ENCODE measurements at regions not wholly inside any gene's neighbourhood (a gene's known extent, or its start where the extent isn't known, plus 50 kb on each side); places are given as distances from the start of the nearest gene placed in this dataset.
"Not testable (repeated sequence)": the region's sequence is repeated elsewhere in the genome, so short reads cannot be mapped to it uniquely, and the experiment has no call there.

DNA sequence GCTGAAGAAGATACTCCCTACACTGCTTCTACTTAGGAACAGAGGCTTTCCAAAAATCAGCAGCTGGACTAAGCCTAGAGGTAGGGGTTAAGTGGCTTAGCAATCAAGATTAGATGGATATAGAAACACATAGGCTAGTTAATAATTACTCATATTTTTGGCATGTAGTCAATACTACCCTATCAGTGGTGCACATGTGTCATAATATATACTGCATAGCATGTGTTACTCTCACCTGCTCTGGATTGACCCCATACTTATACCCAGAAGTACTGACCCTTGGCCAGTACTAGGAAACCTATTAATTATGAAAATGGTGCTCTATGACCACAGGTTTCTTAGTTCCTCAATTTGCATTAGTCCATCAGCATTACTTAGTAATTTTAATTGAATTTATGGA lies 528.4 kb upstream of the LMO3 start:
- Mint-ChIP-seq H3K27me3 (ENCODE audit: low read depth) (no peaks in the 10 kb centered on the region; the same call in 1 of the 2 replicates), H3K36me3 (no peaks in the 10 kb centered on the region), H3K9me3 (no peaks in the 10 kb centered on the region), H3K27ac (no peak overlapping the region), H3K4me1 (no peaks in the 10 kb centered on the region), H3K4me3 (no peak overlapping the region)
- ATAC-seq: no peak
- POLR2A ChIA-PET: no interaction called here
- CTCF ChIA-PET: no interaction called here
- TF ChIP-seq TEAD1 (CRISPR knock-in tag; IDR thresholded peaks at IDR 0.05): no peak
- TF ChIP-seq ZBTB21 (CRISPR knock-in tag; IDR thresholded peaks at IDR 0.05; ENCODE audit: borderline replicate concordance): no peak
- TF ChIP-seq RORB (CRISPR knock-in tag; IDR thresholded peaks at IDR 0.05): no peak
- TF ChIP-seq, protein P1, sequence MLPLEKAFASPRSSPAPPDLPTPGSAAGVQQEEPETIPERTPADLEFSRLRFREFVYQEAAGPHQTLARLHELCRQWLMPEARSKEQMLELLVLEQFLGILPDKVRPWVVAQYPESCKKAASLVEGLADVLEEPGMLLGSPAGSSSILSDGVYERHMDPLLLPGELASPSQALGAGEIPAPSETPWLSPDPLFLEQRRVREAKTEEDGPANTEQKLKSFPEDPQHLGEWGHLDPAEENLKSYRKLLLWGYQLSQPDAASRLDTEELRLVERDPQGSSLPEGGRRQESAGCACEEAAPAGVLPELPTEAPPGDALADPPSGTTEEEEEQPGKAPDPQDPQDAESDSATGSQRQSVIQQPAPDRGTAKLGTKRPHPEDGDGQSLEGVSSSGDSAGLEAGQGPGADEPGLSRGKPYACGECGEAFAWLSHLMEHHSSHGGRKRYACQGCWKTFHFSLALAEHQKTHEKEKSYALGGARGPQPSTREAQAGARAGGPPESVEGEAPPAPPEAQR (CRISPR knock-in tag; IDR thresholded peaks at IDR 0.05): no peak
- TF ChIP-seq IRF2 (CRISPR knock-in tag; IDR thresholded peaks at IDR 0.05; ENCODE audit: borderline replicate concordance, low read depth): no peak
- no peak for TF ChIP-seq GRHL2 (CRISPR knock-in tag; IDR thresholded peaks at IDR 0.05; ENCODE audit: insufficient replicate concordance, severe bottlenecking)
- TF ChIP-seq, protein P2, sequence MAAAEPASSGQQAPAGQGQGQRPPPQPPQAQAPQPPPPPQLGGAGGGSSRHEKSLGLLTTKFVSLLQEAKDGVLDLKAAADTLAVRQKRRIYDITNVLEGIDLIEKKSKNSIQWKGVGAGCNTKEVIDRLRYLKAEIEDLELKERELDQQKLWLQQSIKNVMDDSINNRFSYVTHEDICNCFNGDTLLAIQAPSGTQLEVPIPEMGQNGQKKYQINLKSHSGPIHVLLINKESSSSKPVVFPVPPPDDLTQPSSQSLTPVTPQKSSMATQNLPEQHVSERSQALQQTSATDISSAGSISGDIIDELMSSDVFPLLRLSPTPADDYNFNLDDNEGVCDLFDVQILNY (CRISPR knock-in tag; IDR thresholded peaks at IDR 0.05): no peak
- TF ChIP-seq, protein P3, sequence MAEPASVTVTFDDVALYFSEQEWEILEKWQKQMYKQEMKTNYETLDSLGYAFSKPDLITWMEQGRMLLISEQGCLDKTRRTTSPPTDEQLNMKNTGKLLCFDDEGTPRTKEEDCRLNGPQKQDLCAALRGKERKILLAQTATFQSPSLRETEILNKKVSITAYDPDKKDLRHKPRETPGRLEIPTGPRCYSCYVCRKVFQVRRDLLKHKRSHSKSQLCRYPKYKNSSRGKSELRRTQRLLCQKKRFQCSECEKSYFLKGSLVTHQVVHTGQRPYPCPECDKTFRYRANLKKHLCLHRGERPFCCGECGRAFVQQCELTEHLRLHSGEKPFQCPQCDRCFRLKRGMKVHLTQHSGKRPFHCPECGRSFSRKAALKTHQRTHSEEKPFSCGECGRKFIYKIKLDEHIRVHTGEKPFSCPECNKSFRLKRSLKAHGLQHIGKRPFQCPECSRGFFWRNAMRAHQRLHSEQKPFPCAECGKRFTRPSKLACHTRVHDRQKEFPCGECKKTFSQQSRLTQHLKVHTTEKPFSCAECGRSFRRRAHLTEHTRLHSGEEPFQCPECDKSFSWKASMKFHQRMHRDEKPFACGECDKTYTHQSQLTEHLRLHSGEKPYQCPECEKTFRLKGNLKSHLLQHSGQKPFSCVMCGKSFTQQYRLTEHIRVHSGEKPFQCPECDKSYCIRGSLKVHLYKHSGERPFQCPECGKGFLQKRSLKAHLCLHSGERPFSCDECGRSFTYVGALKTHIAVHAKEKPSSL (CRISPR knock-in tag; conservative IDR thresholded peaks at IDR 0.05): no peak
- no peak for TF ChIP-seq JUN (CRISPR knock-in tag; IDR thresholded peaks at IDR 0.05)
- TF ChIP-seq ZNF396 (CRISPR knock-in tag; IDR thresholded peaks at IDR 0.05; ENCODE audit: borderline replicate concordance): no peak
- TF ChIP-seq, protein P4, sequence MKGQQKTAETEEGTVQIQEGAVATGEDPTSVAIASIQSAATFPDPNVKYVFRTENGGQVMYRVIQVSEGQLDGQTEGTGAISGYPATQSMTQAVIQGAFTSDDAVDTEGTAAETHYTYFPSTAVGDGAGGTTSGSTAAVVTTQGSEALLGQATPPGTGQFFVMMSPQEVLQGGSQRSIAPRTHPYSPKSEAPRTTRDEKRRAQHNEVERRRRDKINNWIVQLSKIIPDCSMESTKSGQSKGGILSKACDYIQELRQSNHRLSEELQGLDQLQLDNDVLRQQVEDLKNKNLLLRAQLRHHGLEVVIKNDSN (CRISPR knock-in tag; IDR thresholded peaks at IDR 0.05): no peak
- TF ChIP-seq EMX1 (CRISPR knock-in tag; IDR thresholded peaks at IDR 0.05): no peak
- TF ChIP-seq ESRRA (CRISPR knock-in tag; IDR thresholded peaks at IDR 0.05; ENCODE audit: borderline replicate concordance): no peak
- no peak for TF ChIP-seq ZNF219 (CRISPR knock-in tag; IDR thresholded peaks at IDR 0.05; ENCODE audit: borderline replicate concordance)
- TF ChIP-seq, protein P5, sequence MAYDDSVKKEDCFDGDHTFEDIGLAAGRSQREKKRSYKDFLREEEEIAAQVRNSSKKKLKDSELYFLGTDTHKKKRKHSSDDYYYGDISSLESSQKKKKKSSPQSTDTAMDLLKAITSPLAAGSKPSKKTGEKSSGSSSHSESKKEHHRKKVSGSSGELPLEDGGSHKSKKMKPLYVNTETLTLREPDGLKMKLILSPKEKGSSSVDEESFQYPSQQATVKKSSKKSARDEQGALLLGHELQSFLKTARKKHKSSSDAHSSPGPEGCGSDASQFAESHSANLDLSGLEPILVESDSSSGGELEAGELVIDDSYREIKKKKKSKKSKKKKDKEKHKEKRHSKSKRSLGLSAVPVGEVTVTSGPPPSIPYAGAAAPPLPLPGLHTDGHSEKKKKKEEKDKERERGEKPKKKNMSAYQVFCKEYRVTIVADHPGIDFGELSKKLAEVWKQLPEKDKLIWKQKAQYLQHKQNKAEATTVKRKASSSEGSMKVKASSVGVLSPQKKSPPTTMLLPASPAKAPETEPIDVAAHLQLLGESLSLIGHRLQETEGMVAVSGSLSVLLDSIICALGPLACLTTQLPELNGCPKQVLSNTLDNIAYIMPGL (CRISPR knock-in tag; IDR thresholded peaks at IDR 0.05): no peak
- no peak for TF ChIP-seq SMAD4 (CRISPR knock-in tag; IDR thresholded peaks at IDR 0.05)
- TF ChIP-seq NFATC4 (CRISPR knock-in tag; IDR thresholded peaks at IDR 0.05): no peak
- no peak for TF ChIP-seq ZNF317 (CRISPR knock-in tag; IDR thresholded peaks at IDR 0.05; ENCODE audit: borderline replicate concordance, low read depth)
- no peak for DNase-seq (ENCODE audit: low spot score)

DNA sequence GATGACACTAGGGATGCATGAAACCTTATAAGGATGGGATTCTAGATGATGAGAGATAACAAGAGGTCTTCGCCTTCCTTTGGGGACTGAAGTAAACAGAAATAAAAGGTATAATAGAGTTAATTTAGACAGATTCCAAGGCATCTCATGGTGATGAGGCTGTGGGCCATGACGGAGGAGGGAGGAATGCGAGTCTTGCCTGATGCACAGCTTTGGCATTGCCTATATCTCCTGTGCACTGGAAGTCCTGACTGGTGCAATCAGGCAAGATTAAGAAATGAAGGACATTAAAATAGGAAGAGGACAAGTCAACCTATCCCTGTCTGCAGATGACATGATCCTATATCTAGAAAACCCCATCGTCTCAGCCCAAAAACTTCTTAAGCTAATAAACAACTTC lies 526.4 kb upstream of the LMO3 start:
- Mint-ChIP-seq H3K36me3 (no peaks in the 10 kb centered on the region), H3K9me3 (no peaks in the 10 kb centered on the region), H3K27ac (no peak overlapping the region), H3K4me1 (no peaks in the 10 kb centered on the region), H3K27me3 (ENCODE audit: low read depth) (no peaks in the 10 kb centered on the region; the same call in 1 of the 2 replicates), H3K4me3 (no peak overlapping the region)
- CTCF ChIA-PET: no interaction called here
- TF ChIP-seq, protein P6, sequence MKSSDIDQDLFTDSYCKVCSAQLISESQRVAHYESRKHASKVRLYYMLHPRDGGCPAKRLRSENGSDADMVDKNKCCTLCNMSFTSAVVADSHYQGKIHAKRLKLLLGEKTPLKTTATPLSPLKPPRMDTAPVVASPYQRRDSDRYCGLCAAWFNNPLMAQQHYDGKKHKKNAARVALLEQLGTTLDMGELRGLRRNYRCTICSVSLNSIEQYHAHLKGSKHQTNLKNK (CRISPR knock-in tag; IDR thresholded peaks at IDR 0.05): no peak
- TF ChIP-seq SMAD3 (CRISPR knock-in tag; IDR thresholded peaks at IDR 0.05; ENCODE audit: borderline replicate concordance) (no peak), FOXJ3 (CRISPR knock-in tag; IDR thresholded peaks at IDR 0.05; ENCODE audit: borderline replicate concordance) (no peak), NFE2L1 (CRISPR knock-in tag; IDR thresholded peaks at IDR 0.05) (no peak), SP1 (CRISPR knock-in tag; conservative IDR thresholded peaks at IDR 0.05) (no peak), NR1H2 (CRISPR knock-in tag; IDR thresholded peaks at IDR 0.05) (no peak), ATF1 (CRISPR knock-in tag; IDR thresholded peaks at IDR 0.05) (no peak), IRF2 (CRISPR knock-in tag; IDR thresholded peaks at IDR 0.05; ENCODE audit: borderline replicate concordance, low read depth) (no peak)
- TF ChIP-seq, protein P4 (CRISPR knock-in tag; IDR thresholded peaks at IDR 0.05): no peak
- ATAC-seq (no peak), DNase-seq (ENCODE audit: low spot score) (no peak)
- POLR2A ChIA-PET: no interaction called here

DNA sequence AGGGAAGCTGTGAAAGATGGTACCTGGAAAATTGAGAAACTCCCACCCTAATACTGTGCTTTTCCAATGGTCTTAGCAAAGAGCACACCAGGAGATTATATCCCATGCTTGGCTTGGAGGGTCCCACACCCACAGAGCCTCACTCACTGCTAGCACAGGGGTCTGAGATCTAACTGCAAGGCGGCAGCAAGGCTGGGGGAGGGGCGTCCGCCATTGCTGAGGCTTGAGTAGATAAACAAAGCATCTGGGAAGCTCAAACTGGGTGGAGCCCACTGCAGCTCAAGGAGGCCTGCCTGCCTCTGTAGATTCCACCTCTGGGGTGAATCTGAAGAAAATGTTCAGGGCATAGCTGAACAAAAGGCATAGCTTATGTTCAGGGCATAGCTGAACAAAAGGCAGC lies 510.6 kb upstream of the LMO3 start:
- CTCF ChIA-PET; H3K27me3 Mint-ChIP-seq (ENCODE audit: low read depth); ATAC-seq; DNase-seq (ENCODE audit: low spot score); H3K4me1 Mint-ChIP-seq; POLR2A ChIA-PET; H3K27ac Mint-ChIP-seq; H3K4me3 Mint-ChIP-seq: not testable (repeated sequence)
- H3K9me3 Mint-ChIP-seq: peaks cover 49% of the 10 kb centered on the region
- H3K36me3 Mint-ChIP-seq: peaks cover 24% of the 10 kb centered on the region
